Neural progenitor cell (in vitro differentiated cells): ENCODE measurements at regions not wholly inside any gene's neighbourhood (a gene's known extent, or its start where the extent isn't known, plus 50 kb on each side); places are given as distances from the start of the nearest gene placed in this dataset.
"Not testable (repeated sequence)": the region's sequence is repeated elsewhere in the genome, so short reads cannot be mapped to it uniquely, and the experiment has no call there.

ENCODE experiments used
- EZH2 ChIP-seq: fragments of 200-600 bp; sonication (generic); IDR thresholded peaks from 2 replicates; pipeline ENCODE4 v1.6.1; 2017; ENCODE audit warnings: antibody characterized with exemption, mild to moderate bottlenecking, moderate library complexity
- TF ChIP-seq, protein P1 (sequence below): fragments of 200-600 bp; sonication (generic); IDR thresholded peaks from 2 replicates; pipeline ENCODE4 v1.5.1; 2017; ENCODE audit warnings: antibody characterized with exemption, mild to moderate bottlenecking

DNA sequence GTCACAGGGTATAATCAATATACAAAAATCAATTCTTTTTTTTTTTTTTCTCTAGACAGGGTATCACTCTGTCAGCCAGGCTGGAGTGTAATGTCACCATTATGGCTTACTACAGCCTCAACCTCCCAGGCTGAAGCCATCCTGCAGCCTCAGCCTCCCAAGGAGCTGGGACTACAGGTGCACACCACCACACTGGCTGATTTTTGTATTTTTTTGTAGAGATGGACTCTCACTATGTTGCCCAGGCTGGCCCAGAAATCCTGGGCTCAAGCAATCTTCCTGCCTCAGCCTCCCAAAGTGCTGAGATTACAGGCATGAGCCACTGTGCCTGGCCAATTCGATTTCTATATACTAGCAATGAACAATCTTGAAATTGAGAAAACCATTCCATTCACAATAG, 263.2 kb downstream of the GOLGA6L6 start:
- TF ChIP-seq, protein P1, sequence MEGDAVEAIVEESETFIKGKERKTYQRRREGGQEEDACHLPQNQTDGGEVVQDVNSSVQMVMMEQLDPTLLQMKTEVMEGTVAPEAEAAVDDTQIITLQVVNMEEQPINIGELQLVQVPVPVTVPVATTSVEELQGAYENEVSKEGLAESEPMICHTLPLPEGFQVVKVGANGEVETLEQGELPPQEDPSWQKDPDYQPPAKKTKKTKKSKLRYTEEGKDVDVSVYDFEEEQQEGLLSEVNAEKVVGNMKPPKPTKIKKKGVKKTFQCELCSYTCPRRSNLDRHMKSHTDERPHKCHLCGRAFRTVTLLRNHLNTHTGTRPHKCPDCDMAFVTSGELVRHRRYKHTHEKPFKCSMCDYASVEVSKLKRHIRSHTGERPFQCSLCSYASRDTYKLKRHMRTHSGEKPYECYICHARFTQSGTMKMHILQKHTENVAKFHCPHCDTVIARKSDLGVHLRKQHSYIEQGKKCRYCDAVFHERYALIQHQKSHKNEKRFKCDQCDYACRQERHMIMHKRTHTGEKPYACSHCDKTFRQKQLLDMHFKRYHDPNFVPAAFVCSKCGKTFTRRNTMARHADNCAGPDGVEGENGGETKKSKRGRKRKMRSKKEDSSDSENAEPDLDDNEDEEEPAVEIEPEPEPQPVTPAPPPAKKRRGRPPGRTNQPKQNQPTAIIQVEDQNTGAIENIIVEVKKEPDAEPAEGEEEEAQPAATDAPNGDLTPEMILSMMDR = not testable (repeated sequence)
- not testable (repeated sequence) for TF ChIP-seq EZH2
